Endothelial cell of umbilical vein (primary cell): ENCODE measurements at regions not wholly inside any gene's neighbourhood (a gene's known extent, or its start where the extent isn't known, plus 50 kb on each side); places are given as distances from the start of the nearest gene placed in this dataset.

Experiments used
- BruUV-seq: library from RNA; stranded (reverse); fragments of 400-500 nt; replicated peaks from 2 replicates; lab custom pipeline; 2021; lab: Mats Ljungman, UMichigan
- CTCF ChIA-PET: fragments of 300-600, 350-600 bp; sonication (Branson Sonifier 250); formaldehyde crosslinking; loops from one replicate; lab custom pipeline; 2021; ENCODE audit warnings: antibody characterized with exemption, inconsistent platforms; lab: Charles Lee
- POLR2A ChIA-PET: fragments of 300-600, 350-600 bp; sonication (Branson Sonifier 250); formaldehyde crosslinking; loops from one replicate; lab custom pipeline; 2021; ENCODE audit warnings: antibody characterized with exemption, inconsistent platforms; lab: Charles Lee
- DNase-seq: peaks from one replicate; pipeline ENCODE4 v3.0.0-alpha.2; 2011; ENCODE audit warnings: low read depth, low spot score
- FAIRE-seq: peaks from 2 replicates; lab custom pipeline; 2011; peaks lifted over from hg19 to GRCh38; lab: Jason Lieb, UNC
- H2AFZ ChIP-seq: 2 replicates; pipeline ENCODE4 v1.6.0; 2012; ENCODE audit warnings: low read depth, low read length, control low read depth, inconsistent platforms
- H3K27ac ChIP-seq: 2 replicates; pipeline ENCODE4 v1.5.1; 2011; ENCODE audit warnings: low read depth, mild to moderate bottlenecking, control low read depth, low read length, moderate library complexity; ENCODE audit not compliant: insufficient read depth
- H3K27me3 ChIP-seq, 2 experiments: 2 replicates each; pipeline versions ENCODE4 v1.6.0 to v1.6.1; 2011; ENCODE audit warnings: low read length in 2 of 2, mixed read lengths in 1 of 2; ENCODE audit not compliant: control insufficient read depth in 2 of 2, insufficient read depth in 2 of 2
- H3K36me3 ChIP-seq, 2 experiments: 2 replicates in 1 of 2; 3 replicates in 1 of 2; pipeline ENCODE4 v1.5.1; 2011; ENCODE audit warnings: low read length in 2 of 2, mild to moderate bottlenecking in 1 of 2, moderate library complexity in 1 of 2; ENCODE audit not compliant: control insufficient read depth in 2 of 2, insufficient read depth in 2 of 2; ENCODE audit errors: extremely low read depth in 1 of 2
- H3K4me1 ChIP-seq: 3 replicates; pipeline ENCODE4 v1.5.1; 2011; ENCODE audit warnings: mild to moderate bottlenecking, low read length; ENCODE audit not compliant: control insufficient read depth, insufficient read depth; ENCODE audit errors: extremely low read depth
- H3K4me2 ChIP-seq: 2 replicates; pipeline ENCODE4 v1.6.1; 2011; ENCODE audit warnings: low read length, control low read depth, mixed read lengths; ENCODE audit not compliant: insufficient read depth
- H3K4me3 ChIP-seq, 3 experiments: fragments of 200-600 bp in 1 of 3; sonication (generic), shearing (Covaris generic) in 1 of 3; replicated peaks in 1 of 3; 2 replicates each; pipeline ENCODE4 v1.5.1; 2011 to 2016; ENCODE audit warnings: control low read depth in 3 of 3, low read length in 3 of 3, mild to moderate bottlenecking in 2 of 3, inconsistent platforms in 1 of 3, low read depth in 1 of 3, moderate library complexity in 1 of 3; ENCODE audit not compliant: insufficient read depth in 1 of 3
- H3K79me2 ChIP-seq: 2 replicates; pipeline ENCODE4 v1.6.0; 2012; ENCODE audit warnings: low read length, inconsistent platforms; ENCODE audit not compliant: control insufficient read depth, insufficient read depth
- H3K9ac ChIP-seq: replicated peaks from 2 replicates; pipeline ENCODE3; 2011; ENCODE audit warnings: low read length, control low read depth; ENCODE audit not compliant: insufficient read depth; ENCODE audit errors: extremely low read depth
- H3K9me1 ChIP-seq: replicated peaks from 3 replicates; pipeline ENCODE4 v1.6.0; 2011; ENCODE audit warnings: mild to moderate bottlenecking, low read length; ENCODE audit not compliant: control insufficient read depth, insufficient read depth; ENCODE audit errors: extremely low read depth
- H3K9me3 ChIP-seq: replicated peaks from 2 replicates; pipeline ENCODE4 v1.5.1; 2012; ENCODE audit warnings: low read length, inconsistent platforms; ENCODE audit not compliant: control insufficient read depth, insufficient read depth
- H4K20me1 ChIP-seq: replicated peaks from 2 replicates; pipeline ENCODE3; 2011; ENCODE audit warnings: mild to moderate bottlenecking, low read length; ENCODE audit not compliant: control insufficient read depth, insufficient read depth; ENCODE audit errors: extremely low read depth
- CTCF ChIP-seq, 2 donors: IDR thresholded peaks; 1 replicate in 1 of 2; 2 replicates in 1 of 2; pipeline ENCODE4 v1.5.1; 2011; ENCODE audit warnings: low read length in 2 of 2, mild to moderate bottlenecking in 2 of 2, moderate library complexity in 2 of 2, control low read depth in 1 of 2, inconsistent platforms in 1 of 2, low read depth in 1 of 2; ENCODE audit not compliant: insufficient read depth in 1 of 2; ENCODE audit errors: extremely low read depth in 1 of 2
- EZH2 ChIP-seq: IDR thresholded peaks from 2 replicates; pipeline ENCODE4 v1.6.1; 2012; ENCODE audit warnings: borderline replicate concordance, low read depth, mild to moderate bottlenecking, moderate library complexity, low read length, inconsistent platforms; ENCODE audit not compliant: severe bottlenecking
- FOS ChIP-seq: IDR thresholded peaks from 2 replicates; pipeline ENCODE4 v1.6.1; 2011; ENCODE audit warnings: mild to moderate bottlenecking, low read length, moderate library complexity, borderline replicate concordance; ENCODE audit not compliant: insufficient read depth
- GATA2 ChIP-seq: IDR thresholded peaks from 2 replicates; pipeline ENCODE4 v1.7.0; 2011; ENCODE audit warnings: low read depth, mild to moderate bottlenecking, moderate library complexity, mixed read lengths, low read length; ENCODE audit not compliant: insufficient read length, insufficient read depth
- JUN ChIP-seq: IDR thresholded peaks from 2 replicates; pipeline ENCODE4 v1.6.1; 2011; ENCODE audit warnings: borderline replicate concordance, low read depth; ENCODE audit not compliant: insufficient read length, insufficient read depth
- POLR2A ChIP-seq: IDR thresholded peaks from 2 replicates; pipeline ENCODE4 v1.6.1; 2012; ENCODE audit warnings: low read depth, mild to moderate bottlenecking, control low read depth, low read length
- POLR2AphosphoS5 ChIP-seq: IDR thresholded peaks from 2 replicates; pipeline ENCODE4 v1.6.1; 2012; ENCODE audit warnings: low read depth, mild to moderate bottlenecking, control low read depth, low read length, moderate library complexity; ENCODE audit not compliant: insufficient read depth
- dilution Hi-C: fragments of 300-500 bp; cut with MboI; formaldehyde crosslinking; loops from one replicate; pipeline ENCODE4 v1.15.0; 2019; ENCODE audit warnings: low sequenced_read_pairs; ENCODE audit not compliant: extremely low pct_ligation_motif_present
- intact Hi-C: fragments of 100-400 bp; cut with micrococcal nuclease; formaldehyde crosslinking; loops from one replicate; pipeline ENCODE4 v1.10.0; 2022
- TF ChIP-seq, protein P1 (sequence below): IDR thresholded peaks from 2 replicates; pipeline ENCODE4 v1.6.1; 2011; ENCODE audit not compliant: insufficient read depth, insufficient read length

- no peaks in the 10 kb centered on the region for H3K27me3 ChIP-seq
- no peak overlapping the region for H3K4me3 ChIP-seq
- dilution Hi-C loops (no loop called here), intact Hi-C loops (no loop called here)
- H3K9me3 ChIP-seq, result peaks cover 3% of the 10 kb centered on the region
- DNase-seq (no peak), FAIRE-seq (no peak)
- POLR2A ChIA-PET, result no interaction called here
- no peaks in the 10 kb centered on the region for H3K79me2 ChIP-seq
- no TSS peak for BruUV-seq
- no peak overlapping the region for H2AFZ ChIP-seq
- no peak for TF ChIP-seq POLR2A
- no peak for TF ChIP-seq CTCF (IDR thresholded peaks at IDR 0.05; ENCODE audit: extremely low read depth in 1 of 2, insufficient read depth in 1 of 2, low read depth in 1 of 2, low read length in 2 of 2)
- no peak for TF ChIP-seq JUN
- no peak for TF ChIP-seq GATA2
- TF ChIP-seq, protein P1, sequence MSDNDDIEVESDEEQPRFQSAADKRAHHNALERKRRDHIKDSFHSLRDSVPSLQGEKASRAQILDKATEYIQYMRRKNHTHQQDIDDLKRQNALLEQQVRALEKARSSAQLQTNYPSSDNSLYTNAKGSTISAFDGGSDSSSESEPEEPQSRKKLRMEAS, result no peak
- TF ChIP-seq POLR2AphosphoS5, result no peak
- TF ChIP-seq EZH2, result no peak
- no peak for TF ChIP-seq FOS
- H3K36me3 ChIP-seq, result no peaks in the 10 kb centered on the region
- H3K4me1 ChIP-seq, result no peaks in the 10 kb centered on the region
- no peak overlapping the region for H3K4me2 ChIP-seq
- CTCF ChIA-PET, result no interaction called here
- no peaks in the 10 kb centered on the region for H4K20me1 ChIP-seq
- H3K27ac ChIP-seq, result no peak overlapping the region
- no peak overlapping the region for H3K9ac ChIP-seq
- no peaks in the 10 kb centered on the region for H3K9me1 ChIP-seq
Measured at GRCh38 chr5:2986301-2986700, 234.8 kb upstream of the IRX2 start.
